ENCODE measurements at regions not wholly inside any gene's neighbourhood (a gene's known extent, or its start where the extent isn't known, plus 50 kb on each side); places are given as distances from the start of the nearest gene placed in this dataset.

DNA sequence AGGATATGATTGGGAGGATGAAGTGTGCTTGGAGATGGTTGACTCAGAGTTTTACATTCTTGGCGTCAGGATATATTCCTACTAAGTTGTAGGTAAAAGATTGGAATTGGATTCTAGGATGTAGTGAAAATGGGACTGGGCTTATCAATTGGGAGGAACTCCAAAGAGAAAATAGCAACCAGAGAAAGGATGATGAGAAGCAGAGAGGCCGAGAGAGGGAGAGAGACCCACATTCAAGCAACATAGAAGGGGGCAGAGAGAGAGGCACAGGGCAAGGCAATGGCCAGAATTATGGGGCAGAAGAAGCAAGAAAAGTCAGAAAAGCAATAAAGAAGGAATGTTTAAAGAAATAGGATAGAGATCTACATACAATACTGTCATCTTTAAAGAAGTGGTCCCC lies 217.9 kb upstream of the ACTBL2 start:
- TF ChIP-seq, protein P1, sequence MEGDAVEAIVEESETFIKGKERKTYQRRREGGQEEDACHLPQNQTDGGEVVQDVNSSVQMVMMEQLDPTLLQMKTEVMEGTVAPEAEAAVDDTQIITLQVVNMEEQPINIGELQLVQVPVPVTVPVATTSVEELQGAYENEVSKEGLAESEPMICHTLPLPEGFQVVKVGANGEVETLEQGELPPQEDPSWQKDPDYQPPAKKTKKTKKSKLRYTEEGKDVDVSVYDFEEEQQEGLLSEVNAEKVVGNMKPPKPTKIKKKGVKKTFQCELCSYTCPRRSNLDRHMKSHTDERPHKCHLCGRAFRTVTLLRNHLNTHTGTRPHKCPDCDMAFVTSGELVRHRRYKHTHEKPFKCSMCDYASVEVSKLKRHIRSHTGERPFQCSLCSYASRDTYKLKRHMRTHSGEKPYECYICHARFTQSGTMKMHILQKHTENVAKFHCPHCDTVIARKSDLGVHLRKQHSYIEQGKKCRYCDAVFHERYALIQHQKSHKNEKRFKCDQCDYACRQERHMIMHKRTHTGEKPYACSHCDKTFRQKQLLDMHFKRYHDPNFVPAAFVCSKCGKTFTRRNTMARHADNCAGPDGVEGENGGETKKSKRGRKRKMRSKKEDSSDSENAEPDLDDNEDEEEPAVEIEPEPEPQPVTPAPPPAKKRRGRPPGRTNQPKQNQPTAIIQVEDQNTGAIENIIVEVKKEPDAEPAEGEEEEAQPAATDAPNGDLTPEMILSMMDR (IDR thresholded peaks at IDR 0.05; ENCODE audit: insufficient read depth, low read length), result no peak
- no peak for TF ChIP-seq POLR2AphosphoS5 (IDR thresholded peaks at IDR 0.05; ENCODE audit: low read depth)
- no peak for TF ChIP-seq GABPA (IDR thresholded peaks at IDR 0.05; ENCODE audit: low read depth)
- TF ChIP-seq, protein P2, sequence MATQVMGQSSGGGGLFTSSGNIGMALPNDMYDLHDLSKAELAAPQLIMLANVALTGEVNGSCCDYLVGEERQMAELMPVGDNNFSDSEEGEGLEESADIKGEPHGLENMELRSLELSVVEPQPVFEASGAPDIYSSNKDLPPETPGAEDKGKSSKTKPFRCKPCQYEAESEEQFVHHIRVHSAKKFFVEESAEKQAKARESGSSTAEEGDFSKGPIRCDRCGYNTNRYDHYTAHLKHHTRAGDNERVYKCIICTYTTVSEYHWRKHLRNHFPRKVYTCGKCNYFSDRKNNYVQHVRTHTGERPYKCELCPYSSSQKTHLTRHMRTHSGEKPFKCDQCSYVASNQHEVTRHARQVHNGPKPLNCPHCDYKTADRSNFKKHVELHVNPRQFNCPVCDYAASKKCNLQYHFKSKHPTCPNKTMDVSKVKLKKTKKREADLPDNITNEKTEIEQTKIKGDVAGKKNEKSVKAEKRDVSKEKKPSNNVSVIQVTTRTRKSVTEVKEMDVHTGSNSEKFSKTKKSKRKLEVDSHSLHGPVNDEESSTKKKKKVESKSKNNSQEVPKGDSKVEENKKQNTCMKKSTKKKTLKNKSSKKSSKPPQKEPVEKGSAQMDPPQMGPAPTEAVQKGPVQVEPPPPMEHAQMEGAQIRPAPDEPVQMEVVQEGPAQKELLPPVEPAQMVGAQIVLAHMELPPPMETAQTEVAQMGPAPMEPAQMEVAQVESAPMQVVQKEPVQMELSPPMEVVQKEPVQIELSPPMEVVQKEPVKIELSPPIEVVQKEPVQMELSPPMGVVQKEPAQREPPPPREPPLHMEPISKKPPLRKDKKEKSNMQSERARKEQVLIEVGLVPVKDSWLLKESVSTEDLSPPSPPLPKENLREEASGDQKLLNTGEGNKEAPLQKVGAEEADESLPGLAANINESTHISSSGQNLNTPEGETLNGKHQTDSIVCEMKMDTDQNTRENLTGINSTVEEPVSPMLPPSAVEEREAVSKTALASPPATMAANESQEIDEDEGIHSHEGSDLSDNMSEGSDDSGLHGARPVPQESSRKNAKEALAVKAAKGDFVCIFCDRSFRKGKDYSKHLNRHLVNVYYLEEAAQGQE (IDR thresholded peaks at IDR 0.05; ENCODE audit: insufficient replicate concordance, low read depth), result no peak
